ENCODE measurements at regions not wholly inside any gene's neighbourhood (a gene's known extent, or its start where the extent isn't known, plus 50 kb on each side); places are given as distances from the start of the nearest gene placed in this dataset.

- DNase-seq = no peak
Measured at GRCh38 chr14:53606203-53606602, 350.4 kb downstream of the BMP4 start.

- DNase-seq = no peak
Measured at GRCh38 chr14:53605562-53605961, 351.1 kb downstream of the BMP4 start.

GRCh38 chr14:53603994-53604393 lies 352.6 kb downstream of the BMP4 start:
- no peak for DNase-seq

- DNase-seq = no peak
Measured at GRCh38 chr14:53601409-53601808, 355.2 kb downstream of the BMP4 start.

GRCh38 chr14:53599221-53599945 lies 357.2 kb downstream of the BMP4 start:
- no peak for DNase-seq

- no peak for DNase-seq
Measured at GRCh38 chr14:53596853-53597525, 359.6 kb downstream of the BMP4 start.

- no peak for DNase-seq
Measured at GRCh38 chr14:53591816-53592215, 364.8 kb downstream of the BMP4 start.

GRCh38 chr14:53581504-53581903 lies 375.1 kb downstream of the BMP4 start:
- DNase-seq = no peak

- DNase-seq = no peak
Measured at GRCh38 chr14:53571641-53572328, 384.8 kb downstream of the BMP4 start.

GRCh38 chr14:53570411-53571387 lies 385.9 kb downstream of the BMP4 start:
- no peak for DNase-seq

- no peak for DNase-seq
Measured at GRCh38 chr14:53569446-53569845, 387.2 kb downstream of the BMP4 start.

GRCh38 chr14:53567236-53567780 lies 389.3 kb downstream of the BMP4 start:
- no peak for DNase-seq

- no peak for DNase-seq
Measured at GRCh38 chr14:53564870-53565269, 391.8 kb downstream of the BMP4 start.

- DNase-seq = no peak
Measured at GRCh38 chr14:53563628-53564027, 393.0 kb downstream of the BMP4 start.

GRCh38 chr14:53553221-53553620 lies 400.1 kb upstream of the DDHD1 start:
- no peak for DNase-seq

GRCh38 chr14:53551862-53552261 lies 398.7 kb upstream of the DDHD1 start:
- no peak for DNase-seq

GRCh38 chr14:53550776-53551175 lies 397.7 kb upstream of the DDHD1 start:
- no peak for DNase-seq

- DNase-seq = no peak
Measured at GRCh38 chr14:53549956-53550355, 396.8 kb upstream of the DDHD1 start.

GRCh38 chr14:53547593-53547992 lies 394.5 kb upstream of the DDHD1 start:
- no peak for DNase-seq

GRCh38 chr14:53545217-53545616 lies 392.1 kb upstream of the DDHD1 start:
- DNase-seq = no peak

GRCh38 chr14:53542732-53543131 lies 389.6 kb upstream of the DDHD1 start:
- DNase-seq = no peak

GRCh38 chr14:53541411-53541810 lies 388.3 kb upstream of the DDHD1 start:
- DNase-seq = no peak

Data from CD4-positive, alpha-beta T cell treated with Interleukin-4 for 4 hours (primary cell).